GM21717 (cell line): ENCODE measurements at regions not wholly inside any gene's neighbourhood (a gene's known extent, or its start where the extent isn't known, plus 50 kb on each side); places are given as distances from the start of the nearest gene placed in this dataset.

Experiments used
- ATAC-seq: cut with Tn5 transposase; IDR thresholded peaks from one replicate; pipeline ENCODE4 v1.9.1; 2021; ENCODE audit warnings: mild to moderate bottlenecking, moderate library complexity; ENCODE audit not compliant: unreplicated experiment

DNA sequence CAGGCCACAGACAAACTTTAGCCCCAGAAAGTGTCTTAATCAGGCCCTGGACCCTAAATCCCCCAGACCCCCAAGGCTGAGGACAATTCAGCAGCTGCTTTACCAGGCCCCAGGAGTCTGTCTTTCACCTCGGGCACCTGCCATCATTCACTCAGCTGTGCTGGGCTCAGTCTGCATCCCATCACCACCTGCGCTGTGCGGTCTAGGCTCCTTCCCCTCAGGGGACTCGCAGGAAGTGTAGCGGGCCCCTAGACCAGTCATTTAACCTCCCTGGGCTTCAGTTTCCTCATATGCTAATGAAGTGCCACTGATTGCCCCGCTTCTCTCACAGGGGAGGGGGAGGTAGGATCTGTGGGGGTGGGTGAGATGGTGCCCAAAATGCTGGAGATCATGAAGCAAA lies 76.4 kb upstream of the ZMIZ1 start:
- no peak for ATAC-seq

DNA sequence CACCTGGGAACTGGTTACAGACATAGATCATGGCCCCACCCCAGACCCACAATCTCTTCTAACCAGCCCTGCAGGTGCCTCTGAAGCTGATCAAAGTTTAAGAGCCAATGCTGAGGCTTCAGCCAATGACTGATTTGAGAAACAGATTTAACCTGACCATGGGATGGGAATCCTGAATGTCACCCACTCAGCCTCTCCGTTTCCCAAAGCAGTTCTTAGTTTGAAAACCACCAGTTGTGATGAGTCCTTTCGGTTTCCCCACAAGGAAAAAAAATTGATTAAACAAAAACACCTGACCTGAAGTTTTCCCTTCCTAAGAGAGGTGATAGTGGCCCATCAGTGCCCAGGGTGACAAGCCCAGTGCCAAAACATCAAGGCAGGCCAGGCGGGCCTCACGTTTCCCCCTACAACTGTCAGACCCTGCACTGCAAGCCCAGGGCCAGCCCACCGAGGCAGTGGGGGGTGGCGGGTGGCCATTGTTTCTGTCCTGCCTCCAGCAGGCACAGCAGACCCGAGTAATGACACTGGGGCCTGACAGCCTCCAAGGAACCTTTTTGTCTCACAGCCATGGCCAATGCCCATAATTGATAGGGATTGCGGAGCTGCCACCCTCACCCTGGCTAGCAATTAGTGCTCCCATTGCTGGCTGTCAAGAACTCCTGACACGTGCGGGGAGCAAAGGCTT lies 75.4 kb upstream of the ZMIZ1 start:
- ATAC-seq: no peak

DNA sequence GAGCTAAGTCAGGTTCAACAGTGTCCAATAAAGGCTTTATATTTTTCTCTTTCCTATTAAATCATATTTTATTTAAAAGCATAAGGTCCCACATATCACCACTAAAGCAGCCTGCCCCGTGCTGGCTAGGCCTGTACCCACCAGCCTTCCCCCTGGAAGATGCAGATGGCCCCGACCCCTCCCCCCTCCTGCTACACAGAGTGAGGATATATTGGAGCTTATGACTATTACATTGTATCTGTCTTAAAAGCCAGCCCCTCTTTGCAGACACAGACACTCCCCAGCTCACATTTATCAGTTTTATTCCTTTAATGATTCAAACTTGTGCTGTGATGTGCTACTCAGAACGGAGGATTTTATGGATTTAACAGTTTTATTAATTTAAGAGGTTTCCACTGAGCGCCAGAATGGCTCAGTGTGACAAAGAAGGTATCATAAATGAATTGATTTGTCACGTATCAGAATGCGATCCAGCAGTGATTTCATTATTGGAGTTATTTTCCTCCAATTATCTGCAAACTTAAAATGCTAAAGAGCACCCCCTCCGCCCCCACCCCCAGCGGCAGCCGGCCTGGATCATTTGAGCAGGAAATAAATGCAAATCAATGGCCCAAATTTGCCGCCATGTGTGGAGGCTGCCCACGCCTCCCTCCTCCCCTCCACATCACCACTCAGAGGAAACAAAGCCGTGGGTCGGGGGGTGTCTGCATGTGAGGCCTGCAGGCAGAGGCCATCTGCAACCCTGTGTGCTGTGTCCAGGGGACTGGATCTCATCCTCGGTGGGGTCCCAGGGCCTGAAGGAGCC lies 72.6 kb upstream of the ZMIZ1 start:
- ATAC-seq: no peak

DNA sequence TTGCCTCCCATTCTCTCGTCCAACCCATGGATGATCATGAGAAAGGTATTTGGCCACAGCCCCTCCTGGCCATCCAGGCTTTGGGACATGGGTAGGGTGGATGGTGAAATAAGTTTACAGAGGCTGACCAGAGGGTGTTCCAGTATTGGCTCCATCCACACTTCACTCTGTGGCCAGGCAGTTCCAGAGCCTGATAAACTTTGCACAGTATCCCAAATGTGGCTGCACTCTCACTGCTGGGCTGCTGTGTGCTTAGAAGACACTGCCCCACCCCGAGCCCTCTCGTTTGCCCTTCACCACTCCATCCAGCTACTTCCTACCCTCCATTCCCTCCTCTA lies 72.0 kb upstream of the ZMIZ1 start:
- no peak for ATAC-seq

DNA sequence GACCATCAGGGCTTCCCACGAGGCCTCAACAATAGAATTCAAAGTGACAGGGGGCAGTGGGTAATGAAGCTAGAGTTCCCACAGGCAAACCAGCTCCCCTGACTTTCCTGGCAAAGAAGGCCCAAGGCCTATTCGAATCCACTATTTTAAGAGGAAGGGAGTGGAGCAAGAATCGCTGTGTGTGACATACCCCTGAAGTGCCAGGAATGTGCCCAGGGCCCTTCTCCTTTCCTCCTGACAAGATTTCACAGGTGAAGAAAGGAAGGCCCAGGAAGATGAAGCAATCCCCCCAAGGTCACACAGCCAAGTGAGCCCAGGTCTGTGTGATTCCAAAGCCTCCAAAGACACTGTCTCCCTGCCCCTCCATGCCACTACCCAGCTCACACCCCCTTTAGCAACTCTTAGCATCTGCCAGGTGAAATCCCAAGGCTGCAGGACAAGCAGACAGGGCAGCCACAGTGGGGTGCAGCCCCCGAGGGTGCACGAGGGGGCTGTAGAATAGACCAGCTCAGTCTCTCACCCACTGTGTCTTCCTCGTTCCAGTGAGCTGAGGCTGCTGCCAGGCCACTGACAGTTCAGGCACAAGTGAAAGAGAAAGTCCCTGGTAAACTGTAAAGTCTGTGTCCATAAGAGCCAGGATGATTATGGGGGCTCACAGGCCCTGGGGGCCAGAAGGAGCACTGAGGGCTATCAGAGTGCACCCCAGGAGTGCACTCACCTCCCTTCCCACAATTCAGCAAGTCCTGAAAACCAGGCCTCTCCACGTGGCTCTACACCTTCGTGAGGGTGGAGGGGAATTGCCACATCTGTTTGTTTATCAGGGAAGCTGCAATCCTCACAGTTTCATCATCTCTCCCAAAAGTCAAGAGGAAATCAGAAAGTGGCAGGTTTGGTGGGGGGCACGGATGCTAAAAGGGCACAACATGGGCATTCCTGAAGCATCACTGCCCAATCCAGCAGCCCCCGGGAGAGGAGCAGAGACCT lies 70.8 kb upstream of the ZMIZ1 start:
- ATAC-seq: no peak

DNA sequence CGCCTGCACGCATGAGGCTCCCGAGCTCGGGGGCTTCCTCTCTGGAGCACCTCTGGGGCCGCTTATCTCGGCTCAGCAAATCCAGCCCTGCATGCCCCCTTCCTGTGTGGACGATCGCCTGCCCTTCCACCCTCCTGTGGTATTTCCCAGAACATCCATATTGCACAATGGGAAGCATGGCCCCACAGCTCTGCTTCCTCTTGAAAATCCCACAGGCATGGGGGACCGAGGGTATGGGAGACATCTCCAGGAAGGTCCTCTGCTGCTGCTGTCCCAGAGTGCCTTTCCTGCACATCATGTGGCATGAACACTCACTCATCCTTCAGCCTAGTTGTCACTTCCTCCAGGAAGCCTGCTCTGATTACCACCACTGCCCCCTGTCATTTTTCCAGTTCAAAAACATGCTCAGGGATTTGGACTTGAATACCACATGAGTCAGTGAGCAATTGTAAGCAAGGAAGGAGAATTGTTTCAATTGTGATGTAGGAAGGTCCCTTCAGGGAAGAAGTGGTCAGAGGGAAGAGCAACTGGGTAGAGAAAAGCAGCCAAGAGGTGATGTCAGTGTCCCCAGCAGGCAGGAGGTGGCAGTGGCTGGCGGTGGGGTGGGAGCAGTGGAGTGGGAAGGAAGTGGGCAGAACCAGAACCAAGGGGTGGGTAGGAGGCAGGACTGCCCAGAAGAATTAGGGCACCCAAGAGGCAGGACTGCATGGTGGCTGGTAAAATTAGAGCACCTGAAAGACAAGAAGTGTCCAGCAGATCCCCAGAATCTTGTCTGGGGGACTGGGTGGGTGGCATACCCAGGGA lies 67.5 kb upstream of the ZMIZ1 start:
- no peak for ATAC-seq

DNA sequence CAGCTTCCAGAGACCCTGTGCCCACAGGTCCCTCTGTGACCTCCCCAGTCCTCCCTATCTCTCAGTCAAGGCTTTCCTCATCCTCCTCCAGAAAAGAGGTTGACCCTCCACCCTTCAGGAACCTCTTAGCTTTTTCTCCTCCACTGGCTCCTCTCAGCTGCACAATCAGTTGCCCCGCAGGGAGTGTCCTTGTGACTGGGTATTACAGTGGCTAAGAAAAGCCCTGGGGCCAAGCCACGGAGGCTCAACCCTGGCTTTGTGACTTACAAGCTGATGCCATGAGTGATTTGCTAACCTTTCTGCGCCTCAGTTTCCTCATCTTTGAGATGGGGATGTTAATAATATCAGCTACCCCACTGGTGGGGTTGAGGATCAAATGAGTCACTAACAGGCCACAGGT lies 66.4 kb upstream of the ZMIZ1 start:
- ATAC-seq: no peak

DNA sequence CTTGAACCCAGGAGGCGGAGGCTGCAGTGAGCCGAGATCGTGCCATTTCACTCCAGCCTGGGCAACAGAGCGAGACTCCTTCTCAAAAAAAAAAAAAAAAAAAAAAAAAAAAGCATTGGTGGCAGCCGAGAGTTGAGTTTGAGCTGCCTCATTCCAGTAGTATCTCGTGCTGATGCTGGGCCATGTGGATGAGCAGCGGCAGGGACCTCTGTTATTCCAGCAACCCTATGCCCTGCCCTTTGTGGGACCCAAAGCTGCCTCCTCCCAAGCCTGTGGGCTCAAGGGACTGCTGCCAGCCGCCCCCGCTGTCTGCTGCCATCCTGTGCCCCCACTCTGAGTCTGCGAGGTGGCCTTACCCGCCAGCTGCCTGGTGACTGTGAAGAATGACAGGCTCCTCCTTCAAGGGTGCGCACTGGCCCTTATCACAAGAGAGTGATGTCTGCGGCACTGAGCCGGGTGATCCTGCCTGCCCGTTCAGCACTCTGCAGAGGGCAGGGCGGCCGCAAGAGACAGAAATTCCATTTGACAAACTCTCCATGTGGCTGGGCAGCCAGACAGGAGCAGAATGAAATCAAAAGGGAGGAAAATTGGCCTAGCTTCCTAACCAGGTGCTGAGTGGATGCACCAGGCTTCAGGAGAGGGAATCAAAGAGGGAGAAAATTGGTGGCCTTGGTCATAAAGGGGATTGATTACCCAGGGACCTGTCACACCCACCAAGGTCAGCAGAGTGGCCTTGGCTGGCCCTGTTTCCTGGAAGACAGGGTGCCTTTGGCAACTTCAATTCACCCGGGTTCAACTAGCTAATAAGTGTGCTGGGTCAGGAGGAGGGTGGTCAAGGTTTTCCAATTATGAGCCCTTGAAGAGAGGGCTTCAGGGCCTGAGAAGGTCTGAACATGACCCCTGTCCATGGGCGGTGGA lies 65.3 kb upstream of the ZMIZ1 start:
- no peak for ATAC-seq

DNA sequence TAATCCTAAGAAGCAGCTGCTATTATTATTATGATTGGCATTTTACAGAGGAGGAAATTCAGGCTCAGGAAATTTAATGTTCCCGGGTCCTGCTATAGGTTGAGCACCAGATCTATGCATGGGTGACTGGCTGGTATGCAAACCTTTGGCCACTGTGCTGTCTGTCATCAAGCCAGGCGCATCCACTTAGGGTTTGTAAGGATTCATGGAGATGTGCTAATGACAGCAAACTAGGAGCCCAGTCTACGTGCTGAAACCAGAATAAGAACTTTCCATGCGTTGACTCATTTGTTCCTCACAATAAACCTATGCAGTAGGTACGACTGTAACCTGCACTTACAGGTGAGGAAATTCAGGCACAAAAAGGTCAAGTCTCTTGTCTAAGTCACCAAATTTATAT lies 64.5 kb upstream of the ZMIZ1 start:
- ATAC-seq: no peak

DNA sequence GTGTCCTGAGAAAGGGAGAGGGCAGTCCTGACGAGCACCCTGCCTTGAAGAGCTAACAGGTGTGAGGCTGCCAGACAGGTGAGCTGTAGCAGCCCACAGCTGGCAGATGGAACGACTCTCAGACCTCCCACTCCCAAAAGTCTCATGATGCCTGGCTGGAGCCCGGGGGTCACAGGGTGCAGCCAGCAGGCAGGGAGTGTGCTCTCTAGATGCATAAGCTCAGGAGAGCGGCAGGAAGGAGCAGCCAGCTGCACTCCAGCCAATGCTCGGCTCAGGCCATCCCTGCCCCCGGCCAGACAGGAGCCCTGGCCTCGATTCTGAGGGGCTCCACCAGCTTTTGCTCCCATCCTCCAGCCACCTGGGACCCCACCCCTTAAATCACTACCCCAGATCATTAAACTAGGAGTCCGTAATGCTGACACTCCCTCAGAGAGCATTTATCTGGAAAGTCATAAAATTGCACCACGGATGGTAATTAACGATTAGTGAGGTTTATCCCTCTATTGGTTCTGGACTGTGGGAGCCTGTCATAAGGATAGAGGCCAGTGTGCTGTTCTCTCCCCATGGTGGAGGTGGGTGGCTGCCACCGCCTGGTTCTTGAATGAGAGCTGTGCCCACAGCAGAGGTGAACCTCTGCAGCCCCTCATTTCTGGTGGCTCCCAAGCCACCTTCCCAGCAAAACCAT lies 63.5 kb upstream of the ZMIZ1 start:
- ATAC-seq: no peak

DNA sequence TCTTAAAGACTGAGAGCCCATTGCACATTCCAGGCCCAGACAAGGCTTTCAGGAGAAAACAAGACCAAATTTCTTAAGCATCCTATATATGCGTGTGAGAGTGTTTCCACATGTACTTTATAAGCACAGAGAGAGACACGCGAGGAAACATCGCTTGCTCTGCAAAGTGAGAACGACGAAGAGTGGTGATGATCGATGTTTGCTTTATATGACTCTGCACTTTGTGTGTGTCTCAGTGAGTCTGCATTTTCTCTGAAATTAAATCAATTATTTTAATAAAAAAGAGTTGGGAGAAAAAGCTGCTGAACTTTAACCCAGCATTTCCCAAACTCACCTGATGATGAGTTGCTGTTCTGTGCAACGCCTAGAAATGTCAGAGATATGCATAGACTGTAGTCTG lies 61.7 kb upstream of the ZMIZ1 start:
- no peak for ATAC-seq

DNA sequence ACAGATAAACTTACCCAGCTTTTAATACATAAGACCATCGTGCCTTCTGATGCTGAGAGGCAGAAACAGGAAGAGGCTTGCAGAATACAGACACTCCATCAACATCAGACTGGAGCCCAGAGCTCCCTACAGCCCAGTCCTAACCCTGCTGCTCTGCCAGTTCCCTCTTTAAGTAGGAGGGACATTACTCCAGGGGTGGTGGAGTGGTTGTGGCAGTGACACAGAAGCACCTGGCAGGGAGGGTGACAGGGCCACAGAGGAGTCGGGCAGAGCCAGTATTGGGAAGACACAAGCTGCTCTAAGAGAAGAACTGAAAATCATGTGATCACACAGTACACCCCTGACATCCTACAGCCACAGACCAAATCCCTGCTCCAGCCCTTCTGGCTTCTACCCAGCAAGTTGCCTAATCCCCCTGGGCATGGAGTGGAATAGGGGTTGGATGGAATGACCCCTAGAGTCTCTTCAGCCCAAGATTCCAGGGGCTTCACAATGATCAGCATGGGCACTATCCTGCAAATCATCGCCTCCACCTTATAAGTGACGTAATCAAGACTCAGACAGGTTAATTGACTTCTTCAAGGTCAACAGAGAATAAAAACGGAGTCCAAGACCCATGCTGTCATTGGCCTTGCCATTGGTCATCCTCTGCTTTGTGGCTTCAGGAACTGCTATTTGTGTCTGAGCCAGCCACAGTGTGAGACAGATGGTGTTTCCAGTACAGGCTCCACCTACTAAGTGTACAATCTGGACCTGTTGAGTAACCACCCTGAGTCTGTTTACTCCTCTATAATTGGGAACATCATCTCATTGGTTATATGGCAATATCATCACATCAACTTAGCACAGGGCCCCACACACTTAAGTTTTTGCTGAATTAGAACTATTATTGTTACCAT lies 61.1 kb upstream of the ZMIZ1 start:
- ATAC-seq: no peak

DNA sequence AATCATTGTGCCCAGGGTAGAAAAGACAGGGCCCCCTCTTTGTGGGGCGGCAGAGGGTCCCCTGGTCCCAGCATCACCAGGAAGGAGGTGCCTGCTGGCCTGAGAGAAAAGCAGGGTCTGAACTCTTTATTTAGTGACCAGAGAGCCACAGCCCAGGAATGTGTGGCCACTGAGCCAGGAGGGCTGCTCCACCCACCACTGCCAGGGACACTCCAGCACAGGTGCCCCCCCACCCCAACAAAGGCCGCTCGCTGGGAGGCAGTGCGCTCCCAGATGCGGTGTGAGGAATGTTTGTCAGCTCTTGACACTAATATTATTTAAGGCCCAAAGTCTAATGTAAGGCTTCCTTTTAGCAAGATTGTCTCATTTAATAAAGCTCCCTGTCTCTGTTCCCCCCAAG lies 59.6 kb upstream of the ZMIZ1 start:
- ATAC-seq: no peak

DNA sequence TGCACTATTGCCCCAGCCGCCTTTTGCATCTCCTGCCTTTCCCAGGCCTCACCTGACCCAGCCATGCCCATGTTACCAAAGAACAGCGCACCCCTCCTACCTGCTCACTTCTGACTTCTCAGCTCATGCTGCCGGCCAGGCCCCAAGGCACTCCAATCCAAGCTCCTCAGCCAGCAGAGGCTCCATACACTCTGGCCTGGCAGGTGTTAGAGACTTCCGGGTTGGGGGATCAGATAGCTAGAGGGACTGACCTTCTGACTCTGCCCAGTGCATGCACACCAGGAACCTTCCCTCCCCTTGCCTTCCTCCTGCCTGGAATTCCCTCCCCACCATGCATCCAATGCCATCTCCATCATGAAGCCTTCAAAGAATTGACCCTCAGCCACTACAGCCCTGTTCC lies 56.2 kb upstream of the ZMIZ1 start:
- ATAC-seq: no peak

DNA sequence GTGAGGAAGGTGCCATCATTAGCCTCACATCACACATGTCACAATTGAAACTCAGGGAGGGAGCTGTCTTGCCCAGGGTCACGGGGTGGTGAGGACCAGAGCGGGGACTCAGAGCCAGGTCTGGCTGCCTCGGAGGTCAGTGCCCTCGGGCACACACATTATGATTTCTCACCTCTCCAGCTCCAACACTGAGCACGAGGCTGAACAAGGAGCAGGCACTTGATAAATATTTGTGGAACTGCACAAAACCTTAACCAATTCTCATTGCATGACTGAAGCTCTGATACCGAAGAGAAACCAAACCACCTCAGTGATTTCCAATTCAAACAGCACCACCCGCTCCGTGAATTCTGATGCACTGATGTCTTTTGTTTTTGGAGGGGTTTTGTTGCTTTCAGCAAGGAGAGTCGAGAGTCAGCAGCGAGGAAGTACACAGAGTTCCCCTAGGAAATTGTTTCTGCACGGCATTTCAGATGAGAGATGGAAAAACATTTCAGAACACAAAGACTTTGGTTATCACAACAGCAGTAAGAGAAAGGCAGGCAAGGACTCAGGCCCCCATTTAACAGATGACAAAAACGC lies 55.3 kb upstream of the ZMIZ1 start:
- no peak for ATAC-seq

DNA sequence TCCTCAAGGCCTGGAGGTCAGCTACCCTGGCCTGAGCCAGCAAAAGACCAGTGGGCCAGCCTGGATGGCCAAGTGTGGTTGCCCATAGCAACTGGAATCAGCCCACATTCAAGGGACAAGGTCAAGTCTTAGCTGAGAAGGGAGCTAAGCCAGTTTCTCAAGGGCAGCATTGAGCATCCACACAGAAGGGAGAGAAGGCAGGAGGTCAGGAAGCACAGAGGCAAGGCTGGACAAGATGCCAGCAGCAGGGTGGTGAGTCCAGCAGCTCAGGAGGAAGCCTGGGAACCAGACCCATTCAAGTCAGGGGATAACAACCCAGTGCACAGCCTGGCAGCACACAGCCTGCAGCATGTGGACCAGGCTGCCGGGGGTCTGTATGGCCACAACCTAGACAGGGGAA lies 54.0 kb upstream of the ZMIZ1 start:
- no peak for ATAC-seq

DNA sequence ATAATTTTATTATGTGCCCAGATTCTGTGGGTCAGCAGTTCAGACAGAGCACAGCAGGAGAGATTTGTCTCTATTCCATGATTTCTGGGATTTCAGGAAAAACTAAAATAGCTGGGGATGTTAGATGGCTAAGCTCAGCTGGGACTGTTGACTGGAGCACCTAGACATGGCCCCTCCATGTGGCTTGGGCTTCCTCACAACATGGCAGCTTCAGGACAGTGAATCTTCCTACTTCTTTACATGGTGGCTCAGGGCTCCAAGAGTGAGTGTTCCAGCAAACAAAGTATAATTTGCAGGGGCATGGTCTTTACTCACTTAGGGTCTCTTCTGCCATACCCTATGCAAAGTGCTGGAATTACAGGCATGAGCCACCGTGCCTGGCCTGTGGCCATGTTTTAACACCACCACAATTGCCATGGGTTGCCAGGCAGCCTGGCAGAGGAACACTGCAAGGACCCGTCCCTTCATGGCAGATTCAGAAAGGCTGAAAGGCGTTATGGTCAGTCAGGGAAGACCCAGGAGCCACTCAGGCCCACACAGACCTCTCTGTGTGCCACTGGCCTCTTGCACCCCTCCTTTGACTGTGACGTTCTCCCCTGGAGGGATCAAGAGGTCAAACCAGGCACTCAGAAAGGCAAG lies 50.8 kb upstream of the ZMIZ1 start:
- no peak for ATAC-seq
